ENCODE measurements at regions not wholly inside any gene's neighbourhood (a gene's known extent, or its start where the extent isn't known, plus 50 kb on each side); places are given as distances from the start of the nearest gene placed in this dataset.

GRCh38 chr11:16685914-16686313 is 52.5 kb upstream of the C11orf58 start:
- no peak for DNase-seq

- no peak for DNase-seq
Observed at GRCh38 chr11:16678466-16679116, 59.9 kb upstream of the C11orf58 start.

GRCh38 chr11:16669799-16670415 is 68.5 kb upstream of the C11orf58 start:
- peak; percentile 72 for DNase-seq

GRCh38 chr11:16632295-16633200 is 105.9 kb upstream of the C11orf58 start:
- DNase-seq = peak; percentile 2

GRCh38 chr11:16630651-16631050 is 107.8 kb upstream of the C11orf58 start:
- DNase-seq = no peak

GRCh38 chr11:16618431-16618830 is 120.0 kb upstream of the C11orf58 start:
- no peak for DNase-seq

- no peak for DNase-seq
Observed at GRCh38 chr11:16615480-16615879, 123.0 kb upstream of the C11orf58 start.

- peak; percentile 76 for DNase-seq
Observed at GRCh38 chr11:16613512-16614381, 124.7 kb upstream of the C11orf58 start.

- DNase-seq = no peak
Observed at GRCh38 chr11:16613262-16613511, 125.3 kb upstream of the C11orf58 start.

GRCh38 chr11:16612566-16613261 is 125.7 kb upstream of the C11orf58 start:
- peak; percentile 54 for DNase-seq

- DNase-seq = peak; percentile 9
Observed at GRCh38 chr11:16611926-16612565, 126.4 kb upstream of the C11orf58 start.

- DNase-seq = no peak
Observed at GRCh38 chr11:16611401-16611921, 127.0 kb upstream of the C11orf58 start.

GRCh38 chr11:16610738-16611388 is 127.6 kb upstream of the C11orf58 start:
- no peak for DNase-seq

GRCh38 chr11:16610213-16610737 is 128.2 kb upstream of the C11orf58 start:
- no peak for DNase-seq

- DNase-seq = no peak
Observed at GRCh38 chr11:16609769-16610168, 128.7 kb upstream of the C11orf58 start.

- DNase-seq = peak; percentile 71
Observed at GRCh38 chr11:16607675-16608644, 130.5 kb upstream of the C11orf58 start.

- peak; percentile 35 for DNase-seq
Observed at GRCh38 chr11:16606784-16607674, 131.4 kb upstream of the C11orf58 start.

Data from kidney glomerular epithelial cell (primary cell).